ENCODE measurements at regions not wholly inside any gene's neighbourhood (a gene's known extent, or its start where the extent isn't known, plus 50 kb on each side); places are given as distances from the start of the nearest gene placed in this dataset.
"Not testable (repeated sequence)": the region's sequence is repeated elsewhere in the genome, so short reads cannot be mapped to it uniquely, and the experiment has no call there.

DNA sequence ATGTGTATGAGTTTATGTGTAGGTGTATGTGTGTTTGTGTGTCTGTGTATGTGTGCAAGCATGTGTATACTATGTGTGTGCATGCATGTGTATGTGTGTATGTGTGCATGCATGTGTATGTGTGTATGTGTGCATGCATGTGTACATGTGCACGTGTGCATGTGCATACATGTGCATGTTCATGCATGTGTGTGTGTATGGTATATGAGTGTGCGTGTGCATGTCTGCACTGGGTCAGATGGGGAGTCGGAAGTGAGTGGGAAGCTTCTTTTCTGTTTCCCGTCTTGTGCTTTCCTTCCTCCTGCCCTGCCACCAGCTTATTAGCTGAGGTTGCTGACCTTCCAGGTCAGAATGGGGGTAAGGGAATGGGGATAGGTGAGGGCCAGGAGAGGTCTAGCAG is 174.7 kb downstream of the MAP2K4 start:
- DNase-seq, result no peak

DNA sequence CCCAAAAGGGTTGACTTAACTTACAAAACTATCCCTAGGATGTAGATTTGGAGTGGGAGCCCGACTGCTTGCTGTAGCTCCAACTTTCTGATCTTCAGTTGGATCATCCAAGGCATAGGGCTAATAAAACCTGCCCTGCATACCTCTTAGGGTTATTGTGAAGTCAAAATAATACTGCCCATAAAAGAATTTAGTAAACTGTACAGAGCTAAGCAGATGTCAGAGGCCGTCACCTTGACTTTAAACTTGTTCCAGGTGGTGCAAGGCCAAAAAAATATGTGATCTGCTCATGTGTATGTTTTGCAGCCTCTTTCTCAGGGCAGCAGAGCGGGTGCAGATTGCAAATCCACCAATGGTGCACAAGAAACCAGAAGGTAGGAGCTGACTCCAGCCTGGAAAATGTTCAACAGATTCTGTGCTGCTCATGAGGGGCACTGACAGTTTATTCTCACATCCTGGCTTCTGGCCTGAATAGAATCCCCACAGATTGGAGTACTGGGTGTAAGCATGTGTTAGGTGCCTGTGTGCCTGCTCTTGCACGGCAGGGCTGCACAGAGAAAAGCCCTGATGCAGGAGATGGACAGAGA is 180.7 kb downstream of the MAP2K4 start:
- no peak for DNase-seq

DNA sequence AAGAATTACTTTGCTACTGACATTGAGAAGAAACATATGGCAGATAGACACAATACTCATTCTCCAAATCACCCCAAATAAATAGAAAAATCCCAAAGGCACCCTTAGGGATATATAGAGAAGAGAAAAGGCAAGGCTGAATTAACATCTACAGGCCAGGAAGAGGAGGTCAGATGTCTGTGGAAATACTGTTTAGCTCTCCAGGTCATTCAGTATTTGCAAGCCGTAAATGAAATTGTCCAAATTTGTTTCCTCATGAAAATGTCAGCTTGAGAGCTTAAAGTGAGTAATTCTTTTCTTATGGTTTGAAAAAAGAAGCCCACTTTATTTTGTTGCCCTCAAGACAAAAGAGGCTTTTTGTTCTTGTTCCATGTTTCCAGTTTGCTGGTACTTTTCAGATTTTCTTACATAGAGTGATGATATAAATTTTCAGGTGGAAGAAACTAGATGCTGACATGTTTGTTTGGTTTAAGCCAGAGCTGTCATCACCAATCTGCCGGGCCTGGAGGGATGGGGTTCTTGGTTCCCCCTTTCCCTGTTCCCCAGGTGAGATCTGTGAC is 189.0 kb downstream of the MAP2K4 start:
- DNase-seq, result no peak

GRCh38 chr17:12220714-12221439 is 200.2 kb downstream of the MAP2K4 start:
- DNase-seq, result not testable (repeated sequence)

GRCh38 chr17:12222392-12222791 is 201.7 kb downstream of the MAP2K4 start:
- DNase-seq, result no peak

DNA sequence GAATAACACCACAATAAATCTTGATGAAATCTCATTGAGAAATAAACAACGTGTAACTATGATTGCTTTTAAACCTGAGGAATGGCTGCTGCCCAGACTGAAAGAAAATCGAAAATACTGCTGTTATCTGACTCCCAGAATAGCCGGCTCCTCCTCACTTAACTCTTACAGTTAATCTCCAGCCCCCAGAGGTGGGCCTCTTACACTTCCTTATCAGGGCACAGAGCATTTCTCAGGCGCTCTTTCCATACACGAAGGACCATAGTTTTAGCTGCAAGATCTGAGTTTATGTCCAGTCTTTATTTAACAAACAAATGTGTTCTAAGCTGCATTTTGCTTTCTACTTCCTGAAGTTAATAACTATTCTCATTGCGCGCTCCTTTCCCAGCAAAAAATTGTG is 206.9 kb downstream of the MAP2K4 start:
- DNase-seq, result no peak

DNA sequence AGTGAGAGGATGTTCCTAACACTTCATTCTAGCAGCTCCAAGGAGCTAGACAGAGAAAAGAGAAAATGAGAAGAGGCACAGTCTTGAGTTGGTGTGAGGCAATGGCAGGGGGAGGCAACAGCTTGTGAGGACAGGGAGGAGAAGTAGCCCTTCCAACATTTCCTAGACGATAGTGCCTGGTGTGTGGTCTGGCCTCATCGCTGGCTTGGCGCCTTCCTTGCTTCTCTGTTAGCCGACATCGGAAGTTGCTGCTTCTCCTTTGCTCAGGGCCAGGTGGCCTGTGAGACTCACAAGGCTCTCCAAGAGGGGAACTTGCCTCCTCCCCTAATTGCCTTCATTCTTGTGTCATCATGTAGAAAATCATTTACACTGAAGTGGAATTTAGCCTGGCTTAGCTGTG is 208.7 kb downstream of the MAP2K4 start:
- no peak for DNase-seq

GRCh38 chr17:12230481-12231354 is 210.0 kb downstream of the MAP2K4 start:
- DNase-seq, result no peak

DNA sequence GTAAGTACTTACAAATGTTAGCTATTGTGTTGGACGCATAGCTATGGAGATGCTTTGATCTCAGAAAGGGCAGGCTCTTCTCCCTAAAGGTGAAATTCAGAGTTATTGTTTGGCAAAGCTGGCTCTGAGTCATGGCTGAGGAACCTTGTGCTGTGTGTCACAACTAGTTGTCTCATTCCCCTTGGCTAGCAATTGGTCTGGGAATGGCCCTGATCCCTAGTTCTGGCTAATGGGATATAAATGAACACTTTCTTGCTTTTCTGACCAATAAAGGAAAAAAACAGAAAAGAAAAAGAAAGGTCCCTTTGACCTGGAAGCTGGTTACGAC is 210.6 kb downstream of the MAP2K4 start:
- no peak for DNase-seq

GRCh38 chr17:12239021-12239420 is 218.3 kb downstream of the MAP2K4 start:
- DNase-seq, result not testable (repeated sequence)

GRCh38 chr17:12242345-12242954 is 221.8 kb downstream of the MAP2K4 start:
- DNase-seq, result no peak

DNA sequence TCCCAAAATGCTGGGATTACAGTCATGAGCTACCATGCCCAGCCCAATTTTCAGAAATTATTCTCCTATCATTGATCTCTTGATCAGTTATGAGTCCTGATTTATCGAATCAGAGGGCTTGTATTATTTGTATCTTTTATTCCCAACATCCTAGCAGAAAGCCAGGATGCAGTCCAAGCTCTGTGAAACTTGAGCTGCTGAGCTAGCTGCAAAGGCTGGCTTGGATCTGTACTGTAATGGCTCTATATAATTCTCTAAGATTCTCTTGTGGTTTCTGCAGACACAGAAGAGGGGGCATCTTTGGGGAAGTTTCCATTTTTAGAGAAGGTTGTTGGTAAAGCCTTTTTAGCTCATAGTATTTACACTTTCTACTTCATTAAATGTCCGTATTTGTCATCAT is 227.1 kb downstream of the MAP2K4 start:
- no peak for DNase-seq

GRCh38 chr17:12250973-12251372 is 230.3 kb downstream of the MAP2K4 start:
- DNase-seq, result no peak

- no peak for DNase-seq
Observed at GRCh38 chr17:12252462-12252861, 231.8 kb downstream of the MAP2K4 start.

- no peak for DNase-seq
Observed at GRCh38 chr17:12254460-12254859, 233.8 kb downstream of the MAP2K4 start.

DNA sequence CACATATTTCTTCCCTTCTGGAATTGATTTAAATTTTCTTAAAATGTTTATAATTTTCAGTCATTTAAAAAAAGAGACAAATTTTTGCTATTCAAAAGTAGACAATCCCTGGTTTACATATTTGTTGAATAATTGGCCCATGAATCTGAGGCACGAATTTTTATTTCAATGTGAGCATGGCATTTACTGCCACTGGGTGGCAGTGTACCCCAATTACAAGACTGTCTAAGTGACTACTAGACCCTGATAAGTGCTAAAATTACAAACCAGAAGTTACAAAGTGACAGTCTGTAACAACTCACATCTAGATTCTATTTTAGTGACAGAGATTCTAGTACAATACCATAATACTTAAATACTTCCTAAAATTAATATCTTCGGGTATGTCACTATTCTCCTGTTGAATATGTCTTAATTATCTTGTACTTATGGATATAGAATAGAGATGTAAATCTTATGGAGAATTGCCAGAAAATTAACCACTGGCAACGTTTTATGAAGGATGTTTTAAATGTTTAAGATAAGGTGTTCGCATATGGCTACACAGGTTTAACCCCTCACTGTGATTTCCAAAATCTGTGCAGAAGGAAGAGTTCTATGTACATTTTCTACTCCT is 235.8 kb downstream of the MAP2K4 start:
- no peak for DNase-seq

GRCh38 chr17:12257176-12257575 is 236.5 kb downstream of the MAP2K4 start:
- DNase-seq, result no peak

DNA sequence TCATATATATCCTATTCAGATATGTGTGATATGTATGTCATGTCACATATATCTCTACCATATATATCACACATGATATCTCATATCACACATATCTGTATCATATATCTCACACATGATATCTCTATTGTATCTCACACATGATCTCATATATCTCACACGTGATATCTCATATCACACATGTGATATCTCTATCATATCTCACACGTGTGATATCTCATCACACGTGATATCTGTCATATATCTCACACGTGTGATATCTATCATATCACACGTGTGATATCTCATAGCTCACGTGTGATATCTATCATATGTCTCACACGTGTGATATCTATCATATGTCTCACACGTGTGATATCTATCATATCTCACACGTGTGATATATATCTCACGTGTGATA is 240.7 kb downstream of the MAP2K4 start:
- no peak for DNase-seq

GRCh38 chr17:12269751-12270150 is 249.1 kb downstream of the MAP2K4 start:
- DNase-seq, result no peak

DNA sequence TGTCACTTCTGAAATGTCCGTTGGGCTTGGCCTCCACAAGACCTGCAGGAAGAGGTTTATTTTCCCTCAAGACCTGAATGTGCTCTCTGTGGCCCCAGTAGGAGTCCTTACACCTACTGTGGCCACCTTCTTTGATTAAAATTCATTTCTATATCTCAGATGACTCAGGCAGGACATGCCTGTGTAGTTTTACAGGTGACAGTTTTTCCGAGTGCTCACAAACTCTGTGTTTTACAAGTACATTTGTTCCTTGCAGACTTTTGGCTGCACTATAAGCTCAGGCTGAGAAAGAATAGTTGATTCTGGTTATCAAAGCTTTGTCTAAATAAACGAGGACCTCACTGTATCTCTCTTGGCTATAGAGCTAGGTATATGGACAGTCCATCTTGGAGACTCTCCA is 257.1 kb downstream of the MAP2K4 start:
- no peak for DNase-seq

- no peak for DNase-seq
Observed at GRCh38 chr17:12282056-12282455, 261.4 kb downstream of the MAP2K4 start.

- no peak for DNase-seq
Observed at GRCh38 chr17:12287953-12288352, 267.3 kb downstream of the MAP2K4 start.

DNA sequence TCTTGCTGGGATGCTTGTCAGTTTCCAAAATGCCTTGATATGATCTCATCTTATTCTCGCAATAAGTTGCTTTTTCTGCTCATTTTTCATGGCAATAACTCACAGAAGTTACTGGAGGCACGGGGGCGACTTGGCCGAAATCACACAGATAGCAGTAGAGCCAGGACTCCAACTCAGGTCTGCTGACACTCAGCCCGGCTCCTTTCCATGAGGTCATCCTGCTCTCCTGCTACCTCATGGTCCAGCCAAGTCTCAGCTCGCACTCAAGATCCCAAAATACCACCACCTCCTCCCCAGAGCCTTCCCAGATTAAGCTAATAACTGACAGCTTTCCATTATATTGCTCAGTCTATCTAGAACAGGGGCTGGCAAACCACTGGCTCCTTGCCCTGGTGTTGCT is 269.5 kb downstream of the MAP2K4 start:
- DNase-seq, result no peak

All from GDM1 (cell line).